Activated CD4-positive, alpha-beta T cell treated with anti-CD3 and anti-CD28 coated beads for 36 hours (primary cell): ENCODE measurements at regions not wholly inside any gene's neighbourhood (a gene's known extent, or its start where the extent isn't known, plus 50 kb on each side); places are given as distances from the start of the nearest gene placed in this dataset.

Experiments
- ATAC-seq: fragments of 200-7000 bp; cut with Tn5 transposase; one replicate; pipeline ENCODE4 v1.10.0; 2021; ENCODE audit warnings: mild to moderate bottlenecking, moderate library complexity
- CTCF ChIA-PET: fragments of 350-600 bp; sonication (Branson Sonifier 250); formaldehyde crosslinking; loops from one replicate; lab custom pipeline; 2021; ENCODE audit warnings: antibody characterized with exemption; lab: Charles Lee
- POLR2A ChIA-PET: fragments of 350-600 bp; sonication (Branson Sonifier 250); formaldehyde crosslinking; loops from one replicate; lab custom pipeline; 2021; ENCODE audit warnings: antibody characterized with exemption, inconsistent platforms; lab: Charles Lee
- DNase-seq: peaks from one replicate; pipeline ENCODE4 v3.0.0-alpha.2; 2020
- H3K27ac Mint-ChIP-seq: one replicate; pipeline ENCODE4 v1.8.0; 2021; ENCODE audit warnings: mixed read lengths
- H3K27me3 Mint-ChIP-seq: one replicate; pipeline ENCODE4 v1.8.0; 2021; ENCODE audit warnings: mixed read lengths
- H3K36me3 Mint-ChIP-seq: one replicate; pipeline ENCODE4 v1.8.0; 2021; ENCODE audit warnings: low read depth, mixed read lengths
- H3K4me1 Mint-ChIP-seq: one replicate; pipeline ENCODE4 v1.8.0; 2021; ENCODE audit warnings: mixed read lengths
- H3K4me3 Mint-ChIP-seq: one replicate; pipeline ENCODE4 v1.8.0; 2021; ENCODE audit warnings: mild to moderate bottlenecking, moderate library complexity, mixed read lengths
- H3K9me3 Mint-ChIP-seq: one replicate; pipeline ENCODE4 v1.8.0; 2021; ENCODE audit warnings: low read depth, mixed read lengths
- intact Hi-C, 2 experiments: fragments of 100-400 bp; cut with DNase I in 1 of 2; cut with micrococcal nuclease in 1 of 2; formaldehyde crosslinking; loops; one replicate each; pipeline versions ENCODE4 v1.14.2 to v1.15.1; 2022 to 2024; cut with DNase I, micrococcal nuclease

GRCh38 chr4:20119141-20119540 lies 132.6 kb upstream of the SLIT2 start:
- ATAC-seq (no peak), DNase-seq (no peak)
- Mint-ChIP-seq H3K4me3 (no peak overlapping the region), H3K27ac (no peak overlapping the region), H3K36me3 (no peaks in the 10 kb centered on the region), H3K4me1 (no peaks in the 10 kb centered on the region), H3K9me3 (peaks cover under 1% of the 10 kb centered on the region), H3K27me3 (no peaks in the 10 kb centered on the region)
- POLR2A ChIA-PET, result no interaction called here
- intact Hi-C loops, result no loop called here
- CTCF ChIA-PET, result interaction anchor here (0.6 kb wide), 1 partner anchor 158 kb away, joined by 3 read pairs; no protein-coding TSS in a partner anchor

GRCh38 chr4:20109391-20109790 lies 142.3 kb upstream of the SLIT2 start:
- no peaks in the 10 kb centered on the region for H3K4me1 Mint-ChIP-seq
- CTCF ChIA-PET, result no interaction called here
- H3K4me3 Mint-ChIP-seq, result no peak overlapping the region
- peaks cover 7% of the 10 kb centered on the region for H3K9me3 Mint-ChIP-seq
- no peaks in the 10 kb centered on the region for H3K27me3 Mint-ChIP-seq
- POLR2A ChIA-PET, result no interaction called here
- ATAC-seq (no peak), DNase-seq (no peak)
- intact Hi-C loops, result no loop called here
- H3K36me3 Mint-ChIP-seq, result no peaks in the 10 kb centered on the region
- no peak overlapping the region for H3K27ac Mint-ChIP-seq

DNA sequence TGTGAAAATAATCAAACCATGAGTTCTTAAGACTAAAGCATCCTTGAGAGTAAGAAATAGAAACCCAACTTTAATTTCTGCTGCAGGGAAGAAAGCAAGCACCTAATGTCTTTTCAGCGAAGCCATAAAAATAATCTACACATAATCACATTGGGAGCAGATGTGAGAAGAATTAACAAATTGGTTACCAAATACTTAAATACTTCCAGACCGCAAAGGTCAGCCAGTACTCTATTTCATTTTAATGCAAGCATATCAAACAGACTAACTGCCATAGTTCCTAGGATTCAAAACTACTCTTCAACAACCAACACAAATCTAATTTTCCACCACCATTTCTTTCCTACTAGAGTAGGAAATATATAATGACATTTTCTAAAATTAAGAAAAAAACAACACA lies 144.8 kb upstream of the SLIT2 start:
- DNase-seq (no peak), ATAC-seq (no peak)
- Mint-ChIP-seq H3K4me3 (no peak overlapping the region), H3K9me3 (peaks cover 3% of the 10 kb centered on the region), H3K27ac (no peak overlapping the region), H3K4me1 (no peaks in the 10 kb centered on the region), H3K36me3 (no peaks in the 10 kb centered on the region), H3K27me3 (no peaks in the 10 kb centered on the region)
- POLR2A ChIA-PET, result no interaction called here
- intact Hi-C loops, result no loop called here
- CTCF ChIA-PET, result no interaction called here

DNA sequence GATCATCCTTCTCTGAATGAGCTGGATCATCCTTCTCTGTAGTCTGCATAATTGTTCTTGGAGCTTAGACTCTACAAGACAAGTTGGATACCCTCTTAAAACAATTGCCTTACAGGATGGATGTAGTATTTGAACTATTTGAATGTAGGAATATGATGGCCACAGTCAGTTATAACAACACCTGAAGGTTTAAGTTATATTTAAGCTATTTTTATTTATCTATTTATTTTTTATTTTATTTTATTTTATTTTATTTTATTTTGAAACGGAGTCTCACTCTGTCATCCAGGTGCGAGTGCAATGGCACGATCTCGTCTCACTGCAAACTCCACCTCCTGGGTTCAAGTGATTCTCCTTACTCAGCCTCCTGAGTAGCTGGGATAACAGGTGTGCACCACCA lies 149.9 kb upstream of the SLIT2 start:
- Mint-ChIP-seq H3K27me3 (no peaks in the 10 kb centered on the region), H3K27ac (no peak overlapping the region), H3K36me3 (no peaks in the 10 kb centered on the region), H3K9me3 (peaks cover 3% of the 10 kb centered on the region), H3K4me1 (no peaks in the 10 kb centered on the region), H3K4me3 (no peak overlapping the region)
- ATAC-seq (no peak), DNase-seq (no peak)
- ChIA-PET POLR2A (no interaction called here), CTCF (interaction anchor here (0.6 kb wide), 1 partner anchor 33 kb away, joined by 3 read pairs; no protein-coding TSS in a partner anchor)
- intact Hi-C loops, result no loop called here

- Mint-ChIP-seq H3K27ac (no peak overlapping the region), H3K36me3 (no peaks in the 10 kb centered on the region), H3K4me1 (no peaks in the 10 kb centered on the region), H3K4me3 (no peak overlapping the region), H3K27me3 (no peaks in the 10 kb centered on the region), H3K9me3 (peaks cover 5% of the 10 kb centered on the region)
- intact Hi-C loops, result no loop called here
- ChIA-PET POLR2A (no interaction called here), CTCF (interaction anchor here (0.7 kb wide), 1 partner anchor 1049 kb away, joined by 3 read pairs; no protein-coding TSS in a partner anchor)
- DNase-seq (no peak), ATAC-seq (no peak)
Observed at GRCh38 chr4:20096911-20097310, 154.8 kb upstream of the SLIT2 start.

DNA sequence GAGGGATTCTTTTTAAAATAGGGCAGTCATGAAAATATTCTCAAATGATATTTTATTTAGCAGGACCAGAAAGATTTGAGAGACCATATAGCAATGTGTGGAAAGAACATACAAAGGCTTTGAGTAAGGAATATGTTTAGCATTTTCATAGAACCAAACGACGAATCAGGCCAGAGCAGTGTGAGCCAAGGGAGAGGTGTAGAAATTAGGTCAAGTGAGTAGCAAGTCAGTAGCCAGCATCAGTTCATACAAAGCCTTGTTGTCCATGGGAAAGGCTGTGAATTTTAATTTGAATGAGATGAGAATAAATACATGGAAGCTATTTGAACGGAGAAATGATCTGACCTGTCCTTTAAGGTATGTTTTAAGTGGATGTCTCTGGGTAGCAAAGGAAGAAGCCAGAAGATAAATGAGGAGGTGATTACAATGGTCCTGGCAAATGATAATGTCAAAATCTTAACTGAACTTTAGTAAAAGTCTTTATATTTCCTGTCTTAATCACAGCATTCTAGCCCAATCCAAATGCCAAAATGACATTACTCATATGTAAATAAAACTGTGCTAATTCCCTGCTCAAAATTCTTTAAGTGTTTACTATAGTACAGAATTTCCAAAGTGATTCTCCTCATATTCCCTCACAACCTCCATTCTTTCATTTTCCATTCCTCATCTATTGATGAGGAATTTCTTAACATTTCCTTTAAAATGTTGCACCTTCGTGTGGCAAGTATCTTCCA lies 155.7 kb upstream of the SLIT2 start:
- Mint-ChIP-seq H3K27me3 (no peaks in the 10 kb centered on the region), H3K4me3 (no peak overlapping the region), H3K36me3 (no peaks in the 10 kb centered on the region), H3K4me1 (no peaks in the 10 kb centered on the region), H3K9me3 (peaks cover 5% of the 10 kb centered on the region), H3K27ac (no peak overlapping the region)
- DNase-seq (no peak), ATAC-seq (no peak)
- intact Hi-C loops, result no loop called here
- ChIA-PET POLR2A (no interaction called here), CTCF (interaction anchor here (0.7 kb wide), 1 partner anchor 1048 kb away, joined by 3 read pairs; no protein-coding TSS in a partner anchor)

DNA sequence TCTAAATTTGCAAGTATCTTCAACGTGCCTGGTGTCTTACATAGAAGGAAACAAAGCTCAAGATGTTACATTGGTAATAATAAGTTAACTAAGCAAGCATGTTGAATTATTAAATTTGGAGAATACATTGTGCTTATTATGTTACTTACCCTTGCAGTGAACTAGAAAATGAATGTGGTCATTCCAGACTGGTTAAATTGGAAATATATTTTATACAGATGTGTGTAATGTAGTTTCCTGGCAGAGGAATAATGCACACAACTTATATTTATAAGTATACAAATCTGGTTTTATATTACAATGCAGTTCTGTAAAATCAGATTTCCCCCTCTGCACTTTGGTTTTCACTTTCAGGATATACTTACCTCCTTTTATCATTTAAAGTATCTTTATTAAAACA lies 159.9 kb upstream of the SLIT2 start:
- peaks cover 5% of the 10 kb centered on the region for H3K9me3 Mint-ChIP-seq
- no peak overlapping the region for H3K4me3 Mint-ChIP-seq
- ChIA-PET CTCF (no interaction called here), POLR2A (no interaction called here)
- ATAC-seq (no peak), DNase-seq (no peak)
- no peaks in the 10 kb centered on the region for H3K27me3 Mint-ChIP-seq
- no peaks in the 10 kb centered on the region for H3K36me3 Mint-ChIP-seq
- intact Hi-C loops, result no loop called here
- H3K27ac Mint-ChIP-seq, result no peak overlapping the region
- H3K4me1 Mint-ChIP-seq, result no peaks in the 10 kb centered on the region

GRCh38 chr4:20087522-20087911 lies 164.2 kb upstream of the SLIT2 start:
- CTCF ChIA-PET, result no interaction called here
- no peak overlapping the region for H3K27ac Mint-ChIP-seq

GRCh38 chr4:20086799-20087521 lies 164.7 kb upstream of the SLIT2 start:
- CTCF ChIA-PET, result no interaction called here
- ATAC-seq (no peak), DNase-seq (no peak)
- Mint-ChIP-seq H3K27me3 (no peaks in the 10 kb centered on the region), H3K4me3 (no peak overlapping the region), H3K4me1 (no peaks in the 10 kb centered on the region), H3K27ac (no peak overlapping the region), H3K36me3 (no peaks in the 10 kb centered on the region), H3K9me3 (no peaks in the 10 kb centered on the region)
- intact Hi-C loops, result no loop called here
- POLR2A ChIA-PET, result no interaction called here

More at GRCh38 chr4:20087522-20087911, 164.2 kb upstream of the SLIT2 start:
- intact Hi-C loops, result no loop called here
- Mint-ChIP-seq H3K27me3 (no peaks in the 10 kb centered on the region), H3K36me3 (no peaks in the 10 kb centered on the region), H3K9me3 (no peaks in the 10 kb centered on the region), H3K4me3 (no peak overlapping the region), H3K4me1 (no peaks in the 10 kb centered on the region)
- no peak for DNase-seq
- POLR2A ChIA-PET, result no interaction called here
- no peak for ATAC-seq

DNA sequence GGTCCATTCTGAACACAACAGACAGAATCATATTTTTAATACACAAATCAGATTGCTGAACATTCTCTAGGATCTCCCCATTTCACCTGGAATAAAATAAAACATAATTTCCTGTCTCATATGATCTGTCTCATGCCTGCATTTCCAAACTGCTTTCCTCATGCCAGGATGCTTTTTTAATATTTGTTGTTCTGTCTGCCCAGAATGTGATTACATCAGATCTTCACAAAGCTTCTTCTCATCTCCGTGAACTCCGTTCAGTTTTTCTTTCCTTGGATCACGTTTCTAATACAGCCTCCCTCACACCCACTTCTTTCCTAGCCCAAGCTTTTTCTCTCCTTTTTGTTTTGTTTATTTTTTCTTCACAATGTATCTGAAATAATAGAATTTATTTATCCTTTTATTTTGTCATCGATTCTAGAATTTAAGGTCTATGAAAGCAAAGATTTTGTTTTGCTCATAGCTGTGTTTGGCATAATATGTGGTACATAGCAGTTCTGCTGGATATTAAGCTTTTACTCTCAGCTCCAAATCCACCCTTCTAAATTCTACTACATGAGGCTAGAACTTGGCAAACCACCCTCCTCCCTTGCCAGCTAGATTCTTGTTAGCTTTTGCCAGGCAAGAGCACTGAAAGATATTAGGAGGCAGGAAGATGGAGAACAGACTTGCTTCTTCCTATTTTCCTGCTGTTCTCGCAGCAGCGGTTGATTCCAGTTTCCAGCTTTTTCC lies 165.5 kb upstream of the SLIT2 start:
- DNase-seq, result no peak
- ATAC-seq, result no peak
- no peaks in the 10 kb centered on the region for H3K36me3 Mint-ChIP-seq

DNA sequence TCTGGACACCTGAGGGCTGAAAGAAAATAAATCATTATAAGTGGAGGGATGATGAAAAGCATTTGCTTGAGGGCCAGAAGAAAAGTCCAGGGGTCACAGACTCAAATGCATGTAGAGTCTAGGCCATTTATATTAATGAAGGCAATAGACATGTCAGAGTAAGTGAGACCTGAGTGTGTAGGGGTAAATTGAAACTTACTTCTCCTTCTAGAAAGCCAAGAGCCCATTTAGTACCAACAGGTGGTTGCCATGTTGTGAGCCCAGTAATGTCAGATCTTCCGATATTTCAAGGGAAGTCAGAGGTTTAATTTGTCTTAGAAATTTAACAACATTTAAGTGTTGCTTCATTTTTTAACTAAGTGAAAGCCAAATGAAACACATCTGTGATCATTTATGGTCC lies 166.1 kb upstream of the SLIT2 start:
- ATAC-seq, result peak; percentile 19
- ChIA-PET CTCF (interaction anchor here (0.6 kb wide), 1 partner anchor 1399 kb away, joined by 3 read pairs; no protein-coding TSS in a partner anchor), POLR2A (no interaction called here)
- Mint-ChIP-seq H3K36me3 (no peaks in the 10 kb centered on the region), H3K4me3 (no peak overlapping the region), H3K27ac (no peak overlapping the region), H3K4me1 (no peaks in the 10 kb centered on the region), H3K27me3 (no peaks in the 10 kb centered on the region), H3K9me3 (no peaks in the 10 kb centered on the region)
- no peak for DNase-seq
- intact Hi-C loops, result no loop called here

More for the DNA sequence above, 165.5 kb upstream of the SLIT2 start:
- Mint-ChIP-seq H3K4me3 (no peak overlapping the region), H3K9me3 (no peaks in the 10 kb centered on the region), H3K27ac (no peak overlapping the region), H3K27me3 (no peaks in the 10 kb centered on the region), H3K4me1 (no peaks in the 10 kb centered on the region)
- ChIA-PET POLR2A (no interaction called here), CTCF (interaction anchor here (0.6 kb wide), 1 partner anchor 1399 kb away, joined by 3 read pairs; no protein-coding TSS in a partner anchor)
- intact Hi-C loops, result no loop called here
